Activated CD4-positive, alpha-beta T cell treated with anti-CD3 and anti-CD28 coated beads, Interleukin-2, amount 10 ng/mL, durations not matched to agents 7 days and 5 days (primary cell): ENCODE measurements at regions not wholly inside any gene's neighbourhood (a gene's known extent, or its start where the extent isn't known, plus 50 kb on each side); places are given as distances from the start of the nearest gene placed in this dataset.

Experiments
- CTCF ChIA-PET: fragments of 350-600 bp; sonication (Branson Sonifier 250); formaldehyde crosslinking; loops from one replicate; lab custom pipeline; 2021; ENCODE audit warnings: antibody characterized with exemption; lab: Charles Lee
- POLR2A ChIA-PET: fragments of 350-600 bp; sonication (Branson Sonifier 250); formaldehyde crosslinking; loops from one replicate; lab custom pipeline; 2021; ENCODE audit warnings: antibody characterized with exemption; lab: Charles Lee
- DNase-seq: peaks from one replicate; pipeline ENCODE4 v3.0.0-alpha.2; 2020
- H3K27ac Mint-ChIP-seq: one replicate; pipeline ENCODE4 v1.8.0; 2021; ENCODE audit warnings: mild to moderate bottlenecking, moderate library complexity, mixed read lengths
- H3K27me3 Mint-ChIP-seq: one replicate; pipeline ENCODE4 v1.8.0; 2021; ENCODE audit warnings: mixed read lengths
- H3K36me3 Mint-ChIP-seq: one replicate; pipeline ENCODE4 v1.8.0; 2021; ENCODE audit warnings: low read depth, mixed read lengths
- H3K4me1 Mint-ChIP-seq: one replicate; pipeline ENCODE4 v1.8.0; 2021; ENCODE audit warnings: mixed read lengths
- H3K4me3 Mint-ChIP-seq: one replicate; pipeline ENCODE4 v1.8.0; 2021; ENCODE audit warnings: mild to moderate bottlenecking, moderate library complexity, mixed read lengths
- H3K9me3 Mint-ChIP-seq: one replicate; pipeline ENCODE4 v1.8.0; 2021; ENCODE audit warnings: mixed read lengths

GRCh38 chr6:14925025-14925698 is 320.7 kb upstream of the JARID2 start:
- no peak for DNase-seq
- Mint-ChIP-seq H3K36me3 (no peaks in the 10 kb centered on the region), H3K9me3 (peaks cover 2% of the 10 kb centered on the region), H3K27me3 (peaks cover 3% of the 10 kb centered on the region), H3K4me3 (no peak overlapping the region), H3K4me1 (peaks cover 2% of the 10 kb centered on the region), H3K27ac (no peak overlapping the region)
- ChIA-PET POLR2A (no interaction called here), CTCF (no interaction called here)

GRCh38 chr6:14925699-14926026 is 320.2 kb upstream of the JARID2 start:
- Mint-ChIP-seq H3K4me1 (peaks cover 4% of the 10 kb centered on the region), H3K4me3 (no peak overlapping the region), H3K36me3 (no peaks in the 10 kb centered on the region), H3K27me3 (peaks cover 3% of the 10 kb centered on the region), H3K9me3 (peaks cover 2% of the 10 kb centered on the region), H3K27ac (no peak overlapping the region)
- ChIA-PET POLR2A (no interaction called here), CTCF (interaction anchor here (1.2 kb wide), 1 partner anchor 15 kb away, joined by 4 read pairs; no protein-coding TSS in a partner anchor)
- no peak for DNase-seq

- Mint-ChIP-seq H3K27me3 (peaks cover 3% of the 10 kb centered on the region), H3K9me3 (peaks cover 5% of the 10 kb centered on the region), H3K36me3 (no peaks in the 10 kb centered on the region), H3K4me1 (peaks cover 4% of the 10 kb centered on the region), H3K27ac (no peak overlapping the region), H3K4me3 (no peak overlapping the region)
- ChIA-PET POLR2A (no interaction called here), CTCF (no interaction called here)
- no peak for DNase-seq
Observed at GRCh38 chr6:14927398-14927797, 318.5 kb upstream of the JARID2 start.

GRCh38 chr6:14929291-14929690 is 316.6 kb upstream of the JARID2 start:
- no peak for DNase-seq
- peaks cover 3% of the 10 kb centered on the region for H3K27me3 Mint-ChIP-seq
- peaks cover 4% of the 10 kb centered on the region for H3K4me1 Mint-ChIP-seq
- no peak overlapping the region for H3K27ac Mint-ChIP-seq
- ChIA-PET CTCF (interaction anchor here (0.9 to 1.1 kb wide), 2 partner anchors 8 to 11 kb away, joined by 3 read pairs; no protein-coding TSS in a partner anchor), POLR2A (no interaction called here)
- no peak overlapping the region for H3K4me3 Mint-ChIP-seq
- H3K9me3 Mint-ChIP-seq: peaks cover 5% of the 10 kb centered on the region
- no peaks in the 10 kb centered on the region for H3K36me3 Mint-ChIP-seq

GRCh38 chr6:14930366-14930989 is 315.4 kb upstream of the JARID2 start:
- no peak overlapping the region for H3K27ac Mint-ChIP-seq
- no peak overlapping the region for H3K4me3 Mint-ChIP-seq
- ChIA-PET CTCF (interaction anchor here (0.6 to 1.1 kb wide), 3 partner anchors 10 to 689 kb away, joined by 3 read pairs; no protein-coding TSS in a partner anchor), POLR2A (no interaction called here)
- H3K36me3 Mint-ChIP-seq: no peaks in the 10 kb centered on the region
- DNase-seq: no peak
- no peaks in the 10 kb centered on the region for H3K27me3 Mint-ChIP-seq
- peaks cover 4% of the 10 kb centered on the region for H3K4me1 Mint-ChIP-seq
- peaks cover 5% of the 10 kb centered on the region for H3K9me3 Mint-ChIP-seq

GRCh38 chr6:14932485-14933182 is 313.2 kb upstream of the JARID2 start:
- no peak overlapping the region for H3K4me3 Mint-ChIP-seq
- H3K4me1 Mint-ChIP-seq: peaks cover 4% of the 10 kb centered on the region
- DNase-seq: no peak
- H3K27ac Mint-ChIP-seq: no peak overlapping the region
- CTCF ChIA-PET: interaction anchor here (0.5 to 0.6 kb wide), 2 partner anchors 25 to 548 kb away, joined by 3 to 4 read pairs; no protein-coding TSS in a partner anchor
- no peaks in the 10 kb centered on the region for H3K36me3 Mint-ChIP-seq
- H3K9me3 Mint-ChIP-seq: peaks cover 5% of the 10 kb centered on the region
- POLR2A ChIA-PET: no interaction called here
- no peaks in the 10 kb centered on the region for H3K27me3 Mint-ChIP-seq

GRCh38 chr6:14933183-14933544 is 312.7 kb upstream of the JARID2 start:
- no peaks in the 10 kb centered on the region for H3K27me3 Mint-ChIP-seq
- H3K27ac Mint-ChIP-seq: no peak overlapping the region
- ChIA-PET CTCF (interaction anchor here (0.5 to 0.6 kb wide), 2 partner anchors 25 to 548 kb away, joined by 3 to 4 read pairs; no protein-coding TSS in a partner anchor), POLR2A (no interaction called here)
- DNase-seq: no peak
- H3K9me3 Mint-ChIP-seq: peaks cover 5% of the 10 kb centered on the region
- H3K36me3 Mint-ChIP-seq: no peaks in the 10 kb centered on the region
- H3K4me3 Mint-ChIP-seq: no peak overlapping the region
- H3K4me1 Mint-ChIP-seq: peaks cover 4% of the 10 kb centered on the region

- no peak overlapping the region for H3K4me3 Mint-ChIP-seq
- DNase-seq: no peak
- POLR2A ChIA-PET: no interaction called here
- peaks cover 4% of the 10 kb centered on the region for H3K4me1 Mint-ChIP-seq
- CTCF ChIA-PET: no interaction called here
- H3K9me3 Mint-ChIP-seq: peaks cover 5% of the 10 kb centered on the region
- no peaks in the 10 kb centered on the region for H3K27me3 Mint-ChIP-seq
- no peaks in the 10 kb centered on the region for H3K36me3 Mint-ChIP-seq
- no peak overlapping the region for H3K27ac Mint-ChIP-seq
Observed at GRCh38 chr6:14934013-14934412, 311.9 kb upstream of the JARID2 start.

- POLR2A ChIA-PET: no interaction called here
- Mint-ChIP-seq H3K9me3 (peaks cover 3% of the 10 kb centered on the region), H3K4me1 (peaks cover 4% of the 10 kb centered on the region), H3K27ac (no peak overlapping the region), H3K36me3 (no peaks in the 10 kb centered on the region), H3K27me3 (no peaks in the 10 kb centered on the region), H3K4me3 (no peak overlapping the region)
- DNase-seq: no peak
- CTCF ChIA-PET: no interaction called here
Observed at GRCh38 chr6:14934844-14935243, 311.0 kb upstream of the JARID2 start.

GRCh38 chr6:14936861-14937260 is 309.0 kb upstream of the JARID2 start:
- POLR2A ChIA-PET: interaction anchor here (0.7 kb wide), 2 partner anchors 64 to 293 kb away, joined by 6 read pairs; no protein-coding TSS in a partner anchor
- Mint-ChIP-seq H3K9me3 (peaks cover under 1% of the 10 kb centered on the region), H3K36me3 (no peaks in the 10 kb centered on the region), H3K27ac (no peak overlapping the region), H3K4me1 (no peaks in the 10 kb centered on the region), H3K4me3 (no peak overlapping the region), H3K27me3 (no peaks in the 10 kb centered on the region)
- DNase-seq: no peak
- CTCF ChIA-PET: no interaction called here

GRCh38 chr6:14943116-14943515 is 302.8 kb upstream of the JARID2 start:
- Mint-ChIP-seq H3K27me3 (no peaks in the 10 kb centered on the region), H3K4me1 (no peaks in the 10 kb centered on the region), H3K9me3 (peaks cover 3% of the 10 kb centered on the region), H3K36me3 (no peaks in the 10 kb centered on the region), H3K27ac (no peak overlapping the region), H3K4me3 (no peak overlapping the region)
- ChIA-PET CTCF (interaction anchor here (0.7 kb wide), 1 partner anchor 1146 kb away, joined by 5 read pairs; no protein-coding TSS in a partner anchor), POLR2A (no interaction called here)
- no peak for DNase-seq

- POLR2A ChIA-PET: no interaction called here
Observed at GRCh38 chr6:14944593-14944992, 301.3 kb upstream of the JARID2 start.

More at GRCh38 chr6:14944593-14944992, 301.3 kb upstream of the JARID2 start:
- no peak overlapping the region for H3K4me3 Mint-ChIP-seq
- CTCF ChIA-PET: interaction anchor here (0.7 to 1.0 kb wide), 2 partner anchors 134 to 896 kb away, joined by 3 read pairs; no protein-coding TSS in a partner anchor
- H3K27me3 Mint-ChIP-seq: no peaks in the 10 kb centered on the region
- DNase-seq: no peak
- H3K36me3 Mint-ChIP-seq: no peaks in the 10 kb centered on the region
- peaks cover 3% of the 10 kb centered on the region for H3K9me3 Mint-ChIP-seq
- no peaks in the 10 kb centered on the region for H3K4me1 Mint-ChIP-seq
- no peak overlapping the region for H3K27ac Mint-ChIP-seq
